ENCODE measurements at regions not wholly inside any gene's neighbourhood (a gene's known extent, or its start where the extent isn't known, plus 50 kb on each side); places are given as distances from the start of the nearest gene placed in this dataset.

DNA sequence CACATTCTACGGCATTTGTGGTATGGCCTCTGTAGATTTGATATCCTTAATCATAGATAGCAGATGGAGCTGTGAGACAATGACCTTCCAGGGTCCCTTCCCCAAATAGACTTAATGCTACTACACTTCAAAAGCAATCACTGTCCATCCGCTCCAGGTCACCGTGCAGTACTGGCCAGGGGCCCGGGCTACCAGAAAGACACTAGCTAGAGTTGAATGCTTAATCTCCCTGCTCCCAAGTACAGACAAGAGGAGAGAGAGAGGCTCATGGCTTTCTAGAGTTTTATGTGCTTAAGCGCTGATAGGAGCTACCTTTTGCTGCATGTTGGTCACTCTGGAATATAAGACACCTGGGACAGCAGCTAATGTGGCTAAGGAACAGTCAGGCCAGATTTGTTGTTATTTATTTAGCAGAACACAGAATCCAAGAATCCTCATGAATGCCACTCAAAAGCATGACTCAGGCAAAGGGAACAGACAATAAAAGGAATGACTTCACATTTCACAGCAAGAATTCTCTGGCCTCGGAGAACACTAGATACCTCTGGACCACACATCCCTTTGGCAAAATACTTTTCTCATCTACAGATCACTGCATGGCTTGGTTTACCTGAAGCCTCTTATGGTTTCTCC, 165.0 kb downstream of the LACC1 start:
- TF ChIP-seq, protein P1, sequence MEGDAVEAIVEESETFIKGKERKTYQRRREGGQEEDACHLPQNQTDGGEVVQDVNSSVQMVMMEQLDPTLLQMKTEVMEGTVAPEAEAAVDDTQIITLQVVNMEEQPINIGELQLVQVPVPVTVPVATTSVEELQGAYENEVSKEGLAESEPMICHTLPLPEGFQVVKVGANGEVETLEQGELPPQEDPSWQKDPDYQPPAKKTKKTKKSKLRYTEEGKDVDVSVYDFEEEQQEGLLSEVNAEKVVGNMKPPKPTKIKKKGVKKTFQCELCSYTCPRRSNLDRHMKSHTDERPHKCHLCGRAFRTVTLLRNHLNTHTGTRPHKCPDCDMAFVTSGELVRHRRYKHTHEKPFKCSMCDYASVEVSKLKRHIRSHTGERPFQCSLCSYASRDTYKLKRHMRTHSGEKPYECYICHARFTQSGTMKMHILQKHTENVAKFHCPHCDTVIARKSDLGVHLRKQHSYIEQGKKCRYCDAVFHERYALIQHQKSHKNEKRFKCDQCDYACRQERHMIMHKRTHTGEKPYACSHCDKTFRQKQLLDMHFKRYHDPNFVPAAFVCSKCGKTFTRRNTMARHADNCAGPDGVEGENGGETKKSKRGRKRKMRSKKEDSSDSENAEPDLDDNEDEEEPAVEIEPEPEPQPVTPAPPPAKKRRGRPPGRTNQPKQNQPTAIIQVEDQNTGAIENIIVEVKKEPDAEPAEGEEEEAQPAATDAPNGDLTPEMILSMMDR (IDR thresholded peaks at IDR 0.05; ENCODE audit: low read depth, low read length) = no peak
- no peak for DNase-seq (ENCODE audit: low read depth in 1 of 2, low spot score in 1 of 2)

DNA sequence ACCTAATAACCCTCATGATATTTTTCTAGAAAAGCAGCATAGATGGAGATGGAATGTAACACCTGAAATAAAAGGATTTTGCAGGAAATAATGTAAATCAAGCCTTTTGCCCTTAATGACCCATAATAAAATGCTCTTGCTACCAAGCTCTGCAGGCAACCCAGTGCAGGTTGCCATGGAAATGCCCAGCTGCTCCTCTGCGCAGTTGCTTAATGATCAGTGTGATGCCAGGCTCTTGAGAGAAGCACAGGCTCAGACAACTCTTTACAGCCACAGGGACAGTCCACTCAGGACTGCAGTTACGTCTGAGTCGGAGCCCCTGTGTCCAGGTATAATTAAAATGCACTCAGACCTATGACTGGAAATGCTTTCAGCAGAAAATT, 165.5 kb downstream of the LACC1 start:
- no peak for DNase-seq (ENCODE audit: low read depth in 1 of 2, low spot score in 1 of 2)
- Histone ChIP-seq H3K4me3 (no peak overlapping the region), H3K27ac (no peak overlapping the region), H3K36me3 (no peaks in the 10 kb centered on the region), H3K27me3 (no peaks in the 10 kb centered on the region), H3K9me3 (ENCODE audit: low read depth) (no peaks in the 10 kb centered on the region), H3K4me1 (ENCODE audit: low read depth) (peaks cover 1% of the 10 kb centered on the region)
- TF ChIP-seq, protein P1 (IDR thresholded peaks at IDR 0.05; ENCODE audit: low read depth, low read length) = no peak

More for the DNA sequence above, 165.0 kb downstream of the LACC1 start:
- Histone ChIP-seq H3K36me3 (no peaks in the 10 kb centered on the region), H3K4me1 (ENCODE audit: low read depth) (no peaks in the 10 kb centered on the region), H3K27me3 (no peaks in the 10 kb centered on the region), H3K9me3 (ENCODE audit: low read depth) (no peaks in the 10 kb centered on the region), H3K27ac (no peak overlapping the region), H3K4me3 (no peak overlapping the region)

DNA sequence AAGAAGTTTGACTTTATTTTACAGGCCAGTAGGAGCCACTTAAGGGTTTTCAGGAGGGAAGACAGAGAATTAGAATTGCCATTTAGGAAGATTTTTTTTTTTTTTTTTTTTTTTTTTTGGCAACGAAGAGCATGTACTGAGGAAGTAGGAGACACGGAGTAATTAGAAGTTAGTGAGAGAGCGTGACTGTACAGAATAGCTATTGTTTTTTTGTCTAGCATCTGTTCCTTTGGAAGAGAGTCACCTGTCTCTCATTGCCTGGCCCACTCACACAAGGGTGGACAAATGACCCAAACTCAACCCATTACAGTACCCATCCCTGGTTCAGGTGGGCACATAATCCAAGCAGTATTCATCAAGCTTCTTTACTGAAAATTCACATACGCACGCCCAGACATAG, 166.7 kb downstream of the LACC1 start:
- no peak overlapping the region for H3K27ac ChIP-seq
- H3K4me3 ChIP-seq = no peak overlapping the region
- no peaks in the 10 kb centered on the region for H3K36me3 ChIP-seq
- peaks cover 3% of the 10 kb centered on the region for H3K4me1 ChIP-seq (ENCODE audit: low read depth)
- TF ChIP-seq, protein P1 (IDR thresholded peaks at IDR 0.05; ENCODE audit: low read depth, low read length) = no peak
- no peaks in the 10 kb centered on the region for H3K27me3 ChIP-seq
- DNase-seq (ENCODE audit: low read depth in 1 of 2, low spot score in 1 of 2) = no peak
- H3K9me3 ChIP-seq (ENCODE audit: low read depth) = no peaks in the 10 kb centered on the region

DNA sequence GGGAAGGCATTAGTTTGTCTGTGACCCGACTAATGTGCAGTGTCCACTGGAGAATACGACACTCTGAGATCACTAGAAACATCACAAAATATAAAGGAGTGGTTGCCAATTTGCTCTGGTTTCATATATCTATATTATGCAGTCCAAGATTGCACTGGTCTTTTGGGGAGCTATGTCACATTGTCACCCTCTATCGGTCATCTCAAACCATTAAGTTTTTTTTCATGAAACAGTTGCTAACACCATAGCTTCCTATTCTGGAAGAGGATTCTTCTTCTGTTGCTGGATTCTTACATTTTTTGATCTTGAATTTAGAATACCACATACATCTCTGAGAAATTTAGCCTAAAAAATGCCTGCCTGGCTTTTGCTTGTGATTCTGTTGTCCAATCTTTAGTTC, 168.6 kb downstream of the LACC1 start:
- no peak overlapping the region for H3K27ac ChIP-seq
- TF ChIP-seq, protein P1 (IDR thresholded peaks at IDR 0.05; ENCODE audit: low read depth, low read length) = peak; percentile 21

DNA sequence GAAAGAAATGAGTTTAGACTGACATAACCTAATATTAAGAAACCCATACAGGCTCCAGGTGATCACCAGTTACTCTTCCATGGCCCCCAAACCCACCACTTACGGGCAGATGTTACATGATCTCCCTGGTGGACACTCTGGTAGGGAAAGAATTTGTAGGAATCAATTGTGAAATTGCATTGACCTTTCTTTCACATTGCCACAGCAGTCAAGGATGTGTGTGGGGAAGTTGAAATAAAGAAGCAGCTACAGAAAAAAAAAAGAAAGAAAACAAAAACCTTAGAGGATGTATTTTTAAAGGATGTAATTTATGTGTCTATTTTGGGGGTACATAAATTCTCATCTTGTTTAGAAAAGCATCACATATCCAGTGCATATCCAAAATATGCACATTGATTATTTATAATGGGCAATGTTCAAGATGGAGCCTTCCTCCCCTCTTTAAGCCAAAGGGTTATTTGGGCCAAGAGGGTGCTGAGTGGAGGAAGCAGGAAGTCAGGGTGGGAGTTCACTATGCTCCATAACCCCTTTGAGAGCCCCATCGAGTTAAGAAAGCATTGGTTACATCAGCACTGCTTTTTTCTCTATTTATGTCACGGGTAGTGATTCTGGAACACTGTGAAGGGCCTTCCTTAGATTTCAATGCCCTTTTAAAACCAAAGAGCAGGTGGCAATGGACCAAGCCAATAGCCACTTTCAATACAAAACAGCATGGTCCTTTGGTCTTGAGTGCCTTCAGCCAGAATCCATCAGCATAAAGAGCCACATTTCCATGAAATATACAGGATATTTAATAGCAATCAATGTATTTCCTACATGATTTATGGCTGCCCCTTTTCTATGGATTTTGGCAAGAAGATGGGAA, 169.6 kb downstream of the LACC1 start:
- H3K27ac ChIP-seq = no peak overlapping the region
- TF ChIP-seq, protein P1 (IDR thresholded peaks at IDR 0.05; ENCODE audit: low read depth, low read length) = no peak
- H3K4me1 ChIP-seq (ENCODE audit: low read depth) = peaks cover 19% of the 10 kb centered on the region
- no peaks in the 10 kb centered on the region for H3K27me3 ChIP-seq
- no peak for DNase-seq (ENCODE audit: low read depth in 1 of 2, low spot score in 1 of 2)
- H3K36me3 ChIP-seq = no peaks in the 10 kb centered on the region
- H3K9me3 ChIP-seq (ENCODE audit: low read depth) = no peaks in the 10 kb centered on the region
- H3K4me3 ChIP-seq = no peak overlapping the region

More for the DNA sequence above, 168.6 kb downstream of the LACC1 start:
- no peak overlapping the region for H3K4me3 ChIP-seq
- peaks cover 13% of the 10 kb centered on the region for H3K4me1 ChIP-seq (ENCODE audit: low read depth)
- no peaks in the 10 kb centered on the region for H3K36me3 ChIP-seq
- H3K9me3 ChIP-seq (ENCODE audit: low read depth) = no peaks in the 10 kb centered on the region
- H3K27me3 ChIP-seq = no peaks in the 10 kb centered on the region
- DNase-seq (ENCODE audit: low read depth in 1 of 2, low spot score in 1 of 2) = peak in 1 of 2 donors; percentile 21
